Parathyroid adenoma (tissue), 2 donors: ENCODE measurements at regions not wholly inside any gene's neighbourhood (a gene's known extent, or its start where the extent isn't known, plus 50 kb on each side); places are given as distances from the start of the nearest gene placed in this dataset.

Experiments used
- H2AFZ ChIP-seq: fragments of 300-600 bp; sonication (generic); one replicate; pipeline ENCODE4 v1.7.0; 2017; ENCODE audit warnings: antibody characterized with exemption, mild to moderate bottlenecking
- H3K27ac ChIP-seq: fragments of 300-600 bp; sonication (generic); one replicate; pipeline ENCODE4 v1.7.0; 2017
- H3K27me3 ChIP-seq: fragments of 300-600 bp; sonication (generic); one replicate; pipeline ENCODE4 v1.7.0; 2017; ENCODE audit warnings: low read length; ENCODE audit not compliant: control insufficient read depth, insufficient read depth
- H3K36me3 ChIP-seq: fragments of 300-600 bp; sonication (generic); one replicate; pipeline ENCODE4 v1.7.0; 2017; ENCODE audit warnings: low read length; ENCODE audit not compliant: control insufficient read depth, insufficient read depth
- H3K4me1 ChIP-seq: fragments of 300-600 bp; sonication (generic); one replicate; pipeline ENCODE4 v1.7.0; 2017; ENCODE audit warnings: control low read depth
- H3K4me2 ChIP-seq: fragments of 300-600 bp; sonication (generic); one replicate; pipeline ENCODE4 v1.7.0; 2017; ENCODE audit warnings: low read length
- H3K4me3 ChIP-seq: fragments of 300-600 bp; sonication (generic); one replicate; pipeline ENCODE4 v1.7.0; 2017; ENCODE audit warnings: low read depth, low read length
- H3K79me2 ChIP-seq: fragments of 300-600 bp; sonication (generic); one replicate; pipeline ENCODE4 v1.7.0; 2017; ENCODE audit warnings: control low read depth
- H3K9ac ChIP-seq: fragments of 300-600 bp; sonication (generic); one replicate; pipeline ENCODE4 v1.7.0; 2017; ENCODE audit warnings: mild to moderate bottlenecking
- H3K9me3 ChIP-seq: fragments of 300-600 bp; sonication (generic); one replicate; pipeline ENCODE4 v1.7.0; 2017; ENCODE audit warnings: low read length; ENCODE audit not compliant: control insufficient read depth
- CTCF ChIP-seq: fragments of 300-600 bp; sonication (generic); IDR thresholded peaks from one replicate; pipeline ENCODE4 v1.7.0; 2017; ENCODE audit warnings: antibody characterized with exemption, mild to moderate bottlenecking
- donor health status: primary hyperparathyroidism.

- H3K4me1 ChIP-seq = no peaks in the 10 kb centered on the region
- no peak overlapping the region for H3K9ac ChIP-seq
- no peak overlapping the region for H3K4me2 ChIP-seq
- no peaks in the 10 kb centered on the region for H3K36me3 ChIP-seq
- no peaks in the 10 kb centered on the region for H3K79me2 ChIP-seq
- no peak overlapping the region for H3K4me3 ChIP-seq
- H3K27me3 ChIP-seq = no peaks in the 10 kb centered on the region
- H3K9me3 ChIP-seq = no peaks in the 10 kb centered on the region
- no peak overlapping the region for H3K27ac ChIP-seq
- no peak for TF ChIP-seq CTCF
- no peak overlapping the region for H2AFZ ChIP-seq
Observed at GRCh38 chrX:38968344-38969216, 167.3 kb downstream of the MID1IP1 start.

DNA sequence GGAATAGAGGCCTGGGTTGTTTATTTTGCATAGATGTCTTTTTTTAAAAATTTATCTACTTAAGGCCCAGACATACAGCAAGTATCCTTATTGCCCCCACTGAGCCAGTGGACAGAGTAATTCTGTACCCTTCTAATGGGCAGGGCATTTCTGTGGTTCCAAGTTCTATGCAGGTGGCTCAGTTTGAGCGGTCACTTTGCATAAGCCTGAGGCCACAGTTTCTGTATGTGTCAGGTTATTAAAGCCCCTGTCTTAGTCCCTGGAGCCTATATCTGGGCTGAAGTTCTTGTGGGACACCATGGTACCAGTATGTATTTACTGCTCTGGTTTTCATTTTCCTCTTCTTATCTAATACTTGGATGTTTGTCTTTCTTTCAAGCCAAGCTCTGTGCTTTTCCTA, 168.8 kb downstream of the MID1IP1 start:
- Histone ChIP-seq H3K36me3 (no peaks in the 10 kb centered on the region), H3K4me2 (no peak overlapping the region), H2AFZ (no peak overlapping the region), H3K79me2 (no peaks in the 10 kb centered on the region), H3K9ac (no peak overlapping the region), H3K27me3 (no peaks in the 10 kb centered on the region), H3K27ac (no peak overlapping the region), H3K9me3 (no peaks in the 10 kb centered on the region), H3K4me3 (no peak overlapping the region), H3K4me1 (no peaks in the 10 kb centered on the region)
- TF ChIP-seq CTCF = no peak

DNA sequence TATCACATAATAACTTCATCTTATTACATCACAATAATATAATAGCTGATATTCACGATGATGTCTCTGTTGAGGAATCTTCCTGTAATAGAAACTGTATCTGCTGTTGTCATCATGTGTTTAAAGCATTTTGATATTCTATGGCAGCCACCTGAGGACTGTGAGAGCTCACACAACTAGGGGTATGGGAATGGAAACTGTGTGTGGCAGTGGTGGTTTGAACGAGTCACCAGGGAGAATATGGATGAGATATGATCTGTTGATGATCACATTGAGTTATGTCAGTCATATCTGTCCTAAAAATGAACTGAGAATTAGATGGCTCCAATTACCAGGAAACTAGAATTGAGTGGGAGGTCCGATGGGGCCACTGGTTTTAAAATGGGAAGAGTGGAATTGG, 169.6 kb downstream of the MID1IP1 start:
- Histone ChIP-seq H3K36me3 (no peaks in the 10 kb centered on the region), H3K79me2 (no peaks in the 10 kb centered on the region), H3K4me1 (no peaks in the 10 kb centered on the region), H3K9me3 (no peaks in the 10 kb centered on the region), H2AFZ (no peak overlapping the region), H3K4me3 (no peak overlapping the region), H3K4me2 (no peak overlapping the region), H3K27ac (no peak overlapping the region), H3K27me3 (no peaks in the 10 kb centered on the region), H3K9ac (no peak overlapping the region)
- TF ChIP-seq CTCF = no peak

DNA sequence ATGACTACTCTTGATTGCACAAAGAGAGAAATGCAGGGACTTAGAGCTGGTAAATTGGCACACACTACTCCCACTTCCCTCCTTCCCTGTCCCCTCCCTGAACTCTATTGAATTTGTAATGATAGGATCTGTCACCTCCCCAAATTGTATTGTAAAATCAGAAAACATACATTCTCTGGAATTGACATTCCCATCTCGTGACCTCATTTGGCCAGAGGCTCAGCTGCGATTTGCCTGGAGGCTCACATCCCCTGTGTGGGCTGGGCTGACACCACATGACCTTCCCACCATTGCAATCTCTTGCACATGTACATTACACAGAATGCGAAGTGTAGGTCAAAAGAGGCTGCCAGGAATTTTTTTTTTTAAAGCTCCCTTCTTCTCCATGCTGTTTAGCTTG, 172.1 kb downstream of the MID1IP1 start:
- no peak for TF ChIP-seq CTCF
- Histone ChIP-seq H2AFZ (no peak overlapping the region), H3K4me3 (no peak overlapping the region), H3K9me3 (no peaks in the 10 kb centered on the region), H3K27ac (no peak overlapping the region), H3K79me2 (no peaks in the 10 kb centered on the region), H3K27me3 (no peaks in the 10 kb centered on the region), H3K9ac (no peak overlapping the region), H3K36me3 (no peaks in the 10 kb centered on the region), H3K4me1 (no peaks in the 10 kb centered on the region), H3K4me2 (no peak overlapping the region)

GRCh38 chrX:38974542-38974941, 173.3 kb downstream of the MID1IP1 start:
- Histone ChIP-seq H3K4me1 (no peaks in the 10 kb centered on the region), H3K9me3 (no peaks in the 10 kb centered on the region), H3K27me3 (no peaks in the 10 kb centered on the region), H3K27ac (no peak overlapping the region), H3K4me3 (no peak overlapping the region), H3K79me2 (no peaks in the 10 kb centered on the region), H3K4me2 (no peak overlapping the region), H3K9ac (no peak overlapping the region), H3K36me3 (no peaks in the 10 kb centered on the region), H2AFZ (no peak overlapping the region)
- no peak for TF ChIP-seq CTCF
